Keratinocyte (primary cell): ENCODE measurements at regions not wholly inside any gene's neighbourhood (a gene's known extent, or its start where the extent isn't known, plus 50 kb on each side); places are given as distances from the start of the nearest gene placed in this dataset.

ENCODE experiments used
- DNase-seq: peaks from one replicate; pipeline ENCODE4 v3.0.0-alpha.2; 2011; ENCODE audit warnings: low read depth, missing footprints, low spot score
- FAIRE-seq: peaks from 2 replicates; lab custom pipeline; 2011; peaks lifted over from hg19 to GRCh38; lab: Jason Lieb, UNC
- H2AFZ ChIP-seq: 2 replicates; pipeline ENCODE4 v1.6.0; 2012; ENCODE audit warnings: low read length, control low read depth, inconsistent platforms; ENCODE audit not compliant: control insufficient read depth
- H3K27ac ChIP-seq: 2 replicates; pipeline ENCODE4 v1.5.1; 2011; ENCODE audit warnings: low read length; ENCODE audit not compliant: control insufficient read depth, insufficient read depth
- H3K27me3 ChIP-seq: 3 replicates; pipeline ENCODE4 v1.6.0; 2011; ENCODE audit warnings: low read length; ENCODE audit not compliant: control insufficient read depth, insufficient read depth; ENCODE audit errors: extremely low read depth
- H3K36me3 ChIP-seq, 2 experiments: 2 replicates in 1 of 2; 3 replicates in 1 of 2; pipeline ENCODE4 v1.5.1; 2011; ENCODE audit warnings: low read length in 2 of 2, mild to moderate bottlenecking in 1 of 2; ENCODE audit not compliant: control insufficient read depth in 2 of 2, insufficient read depth in 2 of 2; ENCODE audit errors: extremely low read depth in 1 of 2
- H3K4me1 ChIP-seq: 3 replicates; pipeline ENCODE4 v1.5.1; 2011; ENCODE audit warnings: low read length; ENCODE audit not compliant: control insufficient read depth, insufficient read depth; ENCODE audit errors: extremely low read depth
- H3K4me2 ChIP-seq: 3 replicates; pipeline ENCODE4 v1.6.0; 2011; ENCODE audit warnings: low read depth, low read length; ENCODE audit not compliant: control insufficient read depth, insufficient read depth; ENCODE audit errors: extremely low read depth
- H3K4me3 ChIP-seq, 3 experiments: fragments of 200-600 bp in 1 of 3; sonication (generic) in 1 of 3; 2 replicates in 2 of 3; 3 replicates in 1 of 3; pipeline ENCODE4 v1.5.1; 2011 to 2016; ENCODE audit warnings: low read length in 3 of 3, mild to moderate bottlenecking in 3 of 3, control low read depth in 2 of 3, inconsistent platforms in 1 of 3, low read depth in 1 of 3, mixed read lengths in 1 of 3, mixed run types in 1 of 3, moderate library complexity in 1 of 3; ENCODE audit not compliant: control insufficient read depth in 2 of 3, insufficient read depth in 2 of 3; ENCODE audit errors: extremely low read depth in 1 of 3
- H3K79me2 ChIP-seq: 2 replicates; pipeline ENCODE4 v1.6.0; 2012; ENCODE audit warnings: low read length; ENCODE audit not compliant: control insufficient read depth, insufficient read depth
- H3K9ac ChIP-seq: 3 replicates; pipeline ENCODE4 v1.6.0; 2011; ENCODE audit warnings: low read length; ENCODE audit not compliant: control insufficient read depth, insufficient read depth; ENCODE audit errors: extremely low read depth
- H3K9me1 ChIP-seq: 3 replicates; pipeline ENCODE4 v1.6.0; 2011; ENCODE audit warnings: low read length; ENCODE audit not compliant: control insufficient read depth, insufficient read depth; ENCODE audit errors: extremely low read depth
- H3K9me3 ChIP-seq: 2 replicates; pipeline ENCODE4 v1.5.1; 2012; ENCODE audit warnings: low read depth, low read length; ENCODE audit not compliant: control insufficient read depth
- H4K20me1 ChIP-seq: 3 replicates; pipeline ENCODE4 v1.6.0; 2011; ENCODE audit warnings: low read length; ENCODE audit not compliant: control insufficient read depth, insufficient read depth; ENCODE audit errors: extremely low read depth
- CTCF ChIP-seq, 3 experiments: IDR thresholded peaks in 1 of 3; conservative IDR thresholded peaks in 1 of 3; optimal IDR thresholded peaks in 1 of 3; 2 replicates in 2 of 3; 3 replicates in 1 of 3; pipeline versions ENCODE3 to v1.5.1; 2011; ENCODE audit warnings: low read length in 3 of 3, mild to moderate bottlenecking in 3 of 3, moderate library complexity in 2 of 3, control low read depth in 1 of 3, inconsistent platforms in 1 of 3; ENCODE audit not compliant: insufficient read depth in 2 of 3; ENCODE audit errors: extremely low read depth in 1 of 3
- EZH2 ChIP-seq: IDR thresholded peaks from one replicate; pipeline ENCODE4 v1.6.1; 2012; ENCODE audit warnings: inconsistent platforms, mild to moderate bottlenecking, low read length, moderate library complexity
- dilution Hi-C: fragments of 300-500 bp; cut with MboI; formaldehyde crosslinking; loops from one replicate; pipeline ENCODE4 v1.7.0; 2020; ENCODE audit warnings: low sequenced_read_pairs; ENCODE audit not compliant: extremely low pct_ligation_motif_present

- TF ChIP-seq EZH2 (no peak), CTCF (optimal IDR thresholded peaks at IDR 0.05 in 1 of 3, IDR thresholded peaks at IDR 0.05 in 1 of 3, conservative IDR thresholded peaks at IDR 0.05 in 1 of 3; ENCODE audit: extremely low read depth in 1 of 3, insufficient read depth in 2 of 3, low read length in 3 of 3) (no peak)
- H3K4me1 ChIP-seq = no peaks in the 10 kb centered on the region
- H3K9me1 ChIP-seq = no peaks in the 10 kb centered on the region
- H3K9me3 ChIP-seq = no peaks in the 10 kb centered on the region
- no peak overlapping the region for H3K4me2 ChIP-seq
- no peaks in the 10 kb centered on the region for H3K79me2 ChIP-seq
- no peaks in the 10 kb centered on the region for H3K36me3 ChIP-seq
- H3K27me3 ChIP-seq = no peaks in the 10 kb centered on the region
- no peak for DNase-seq
- H3K9ac ChIP-seq = no peak overlapping the region
- no peak for FAIRE-seq
- no peak overlapping the region for H3K27ac ChIP-seq
- no peak overlapping the region for H3K4me3 ChIP-seq
- no peak overlapping the region for H2AFZ ChIP-seq
- dilution Hi-C loops = no loop called here
- H4K20me1 ChIP-seq = no peaks in the 10 kb centered on the region
These were observed 213.9 kb upstream of the PRDM1 start for GRCh38 chr6:105872249-105872648.

GRCh38 chr6:105871542-105871941 lies 214.6 kb upstream of the PRDM1 start:
- Histone ChIP-seq H3K9me1 (no peaks in the 10 kb centered on the region), H3K9me3 (no peaks in the 10 kb centered on the region), H3K9ac (no peak overlapping the region), H3K79me2 (no peaks in the 10 kb centered on the region), H3K36me3 (no peaks in the 10 kb centered on the region), H3K4me2 (no peak overlapping the region), H2AFZ (no peak overlapping the region), H3K4me1 (no peaks in the 10 kb centered on the region), H4K20me1 (no peaks in the 10 kb centered on the region), H3K4me3 (no peak overlapping the region), H3K27ac (no peak overlapping the region), H3K27me3 (no peaks in the 10 kb centered on the region)
- no peak for FAIRE-seq
- TF ChIP-seq EZH2 (no peak), CTCF (optimal IDR thresholded peaks at IDR 0.05 in 1 of 3, IDR thresholded peaks at IDR 0.05 in 1 of 3, conservative IDR thresholded peaks at IDR 0.05 in 1 of 3; ENCODE audit: extremely low read depth in 1 of 3, insufficient read depth in 2 of 3, low read length in 3 of 3) (no peak)
- DNase-seq = no peak
- dilution Hi-C loops = no loop called here
